ENCODE measurements at regions not wholly inside any gene's neighbourhood (a gene's known extent, or its start where the extent isn't known, plus 50 kb on each side); places are given as distances from the start of the nearest gene placed in this dataset.

DNA sequence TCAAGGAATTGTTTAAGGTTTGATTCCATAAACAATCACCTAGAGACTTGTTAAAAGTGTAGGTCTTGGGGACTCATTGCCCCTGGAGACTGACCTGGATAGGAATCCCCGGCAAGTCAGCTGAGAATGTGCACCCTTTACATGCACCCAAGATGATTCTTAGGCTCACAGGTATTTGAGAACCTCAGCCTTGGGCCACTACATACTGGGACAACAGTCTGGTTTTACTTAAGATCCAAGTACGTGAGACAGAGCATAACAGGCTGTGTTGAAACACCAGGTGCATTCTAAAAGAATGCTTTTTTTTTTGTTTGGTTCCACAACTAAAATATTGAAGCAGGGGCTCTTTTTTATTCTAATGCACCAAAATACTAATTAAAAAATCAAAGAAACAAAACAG is 215.8 kb downstream of the TMX3 start:
- Histone ChIP-seq H3K9ac (ENCODE audit: low read depth, low read length, poor library complexity, severe bottlenecking) (no peak overlapping the region), H3K27me3 (ENCODE audit: insufficient read depth, low read length, poor library complexity, severe bottlenecking) (no peaks in the 10 kb centered on the region), H2AFZ (ENCODE audit: low read length) (no peak overlapping the region), H3K79me2 (ENCODE audit: insufficient read depth, low read length) (no peaks in the 10 kb centered on the region), H3K9me3 (ENCODE audit: insufficient read depth, low read depth, low read length) (no peaks in the 10 kb centered on the region), H3K4me3 (ENCODE audit: low read length, poor library complexity, severe bottlenecking) (no peak overlapping the region), H4K20me1 (ENCODE audit: insufficient read depth, low read length, poor library complexity, severe bottlenecking) (no peaks in the 10 kb centered on the region), H3F3A (ENCODE audit: low read depth) (no peaks in the 10 kb centered on the region), H3K4me2 (ENCODE audit: low read depth, low read length, poor library complexity, severe bottlenecking) (no peak overlapping the region), H3K4me1 (ENCODE audit: insufficient read depth, low read length, poor library complexity, severe bottlenecking) (peaks cover 3% of the 10 kb centered on the region), H3K36me3 (ENCODE audit: insufficient read depth, low read length) (no peaks in the 10 kb centered on the region), H3K9me2 (replicated peaks; ENCODE audit: low read depth, low read length) (no peaks in the 10 kb centered on the region)
- TF ChIP-seq EZH2phosphoT487 (IDR thresholded peaks at IDR 0.05; ENCODE audit: borderline replicate concordance): no peak
- TF ChIP-seq, protein P1, sequence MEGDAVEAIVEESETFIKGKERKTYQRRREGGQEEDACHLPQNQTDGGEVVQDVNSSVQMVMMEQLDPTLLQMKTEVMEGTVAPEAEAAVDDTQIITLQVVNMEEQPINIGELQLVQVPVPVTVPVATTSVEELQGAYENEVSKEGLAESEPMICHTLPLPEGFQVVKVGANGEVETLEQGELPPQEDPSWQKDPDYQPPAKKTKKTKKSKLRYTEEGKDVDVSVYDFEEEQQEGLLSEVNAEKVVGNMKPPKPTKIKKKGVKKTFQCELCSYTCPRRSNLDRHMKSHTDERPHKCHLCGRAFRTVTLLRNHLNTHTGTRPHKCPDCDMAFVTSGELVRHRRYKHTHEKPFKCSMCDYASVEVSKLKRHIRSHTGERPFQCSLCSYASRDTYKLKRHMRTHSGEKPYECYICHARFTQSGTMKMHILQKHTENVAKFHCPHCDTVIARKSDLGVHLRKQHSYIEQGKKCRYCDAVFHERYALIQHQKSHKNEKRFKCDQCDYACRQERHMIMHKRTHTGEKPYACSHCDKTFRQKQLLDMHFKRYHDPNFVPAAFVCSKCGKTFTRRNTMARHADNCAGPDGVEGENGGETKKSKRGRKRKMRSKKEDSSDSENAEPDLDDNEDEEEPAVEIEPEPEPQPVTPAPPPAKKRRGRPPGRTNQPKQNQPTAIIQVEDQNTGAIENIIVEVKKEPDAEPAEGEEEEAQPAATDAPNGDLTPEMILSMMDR (conservative IDR thresholded peaks at IDR 0.05; ENCODE audit: low read length): no peak

DNA sequence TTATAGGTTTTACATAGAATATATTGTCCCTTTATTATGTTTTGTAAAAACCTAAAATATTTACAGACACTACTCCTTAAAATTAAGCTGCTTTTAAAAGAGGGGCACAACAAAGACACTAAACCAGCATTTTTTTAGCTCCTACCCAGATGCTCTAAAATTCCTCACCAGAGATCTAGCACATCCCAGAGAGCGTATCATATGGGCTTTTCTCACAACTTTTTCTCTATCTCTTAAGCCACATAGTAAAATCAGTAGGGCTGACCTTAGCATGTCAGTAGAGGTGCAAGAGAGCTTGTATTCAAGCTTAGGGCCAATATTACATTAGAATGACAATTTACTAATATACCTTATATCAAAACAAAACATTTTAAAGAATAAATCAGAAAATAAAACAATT is 216.3 kb downstream of the TMX3 start:
- Histone ChIP-seq H3K9me3 (ENCODE audit: insufficient read depth, low read depth, low read length) (no peaks in the 10 kb centered on the region), H3K27me3 (ENCODE audit: insufficient read depth, low read length, poor library complexity, severe bottlenecking) (no peaks in the 10 kb centered on the region), H3K4me2 (ENCODE audit: low read depth, low read length, poor library complexity, severe bottlenecking) (no peak overlapping the region), H3K9me2 (replicated peaks; ENCODE audit: low read depth, low read length) (no peaks in the 10 kb centered on the region), H4K20me1 (ENCODE audit: insufficient read depth, low read length, poor library complexity, severe bottlenecking) (no peaks in the 10 kb centered on the region), H2AFZ (ENCODE audit: low read length) (no peak overlapping the region), H3K4me3 (ENCODE audit: low read length, poor library complexity, severe bottlenecking) (no peak overlapping the region), H3K4me1 (ENCODE audit: insufficient read depth, low read length, poor library complexity, severe bottlenecking) (no peaks in the 10 kb centered on the region), H3K9ac (ENCODE audit: low read depth, low read length, poor library complexity, severe bottlenecking) (no peak overlapping the region), H3K36me3 (ENCODE audit: insufficient read depth, low read length) (no peaks in the 10 kb centered on the region), H3F3A (ENCODE audit: low read depth) (no peaks in the 10 kb centered on the region), H3K79me2 (ENCODE audit: insufficient read depth, low read length) (no peaks in the 10 kb centered on the region)
- TF ChIP-seq EZH2phosphoT487 (IDR thresholded peaks at IDR 0.05; ENCODE audit: borderline replicate concordance): no peak
- TF ChIP-seq, protein P1 (conservative IDR thresholded peaks at IDR 0.05; ENCODE audit: low read length): no peak

DNA sequence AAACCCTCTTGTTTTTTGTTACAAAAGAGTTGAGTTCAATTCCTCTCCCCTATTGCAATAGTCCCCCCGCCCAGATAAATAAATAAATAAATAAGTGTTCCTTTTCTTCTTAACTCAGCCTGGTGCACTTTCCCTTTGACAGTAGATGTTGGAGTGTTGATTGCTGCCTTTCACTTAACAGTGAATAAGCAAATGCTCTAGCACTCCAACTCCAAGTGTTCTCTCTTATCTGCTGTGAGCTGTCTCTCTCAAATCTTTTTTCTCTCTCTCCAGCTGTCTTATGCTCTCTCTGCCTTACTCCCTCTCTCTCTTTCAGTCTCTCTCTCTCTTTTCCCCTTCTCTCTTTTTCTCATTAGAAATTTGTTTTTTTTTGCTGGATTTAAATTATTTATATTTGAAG is 216.7 kb downstream of the TMX3 start:
- Histone ChIP-seq H3K4me3 (ENCODE audit: low read length, poor library complexity, severe bottlenecking) (no peak overlapping the region), H3K36me3 (ENCODE audit: insufficient read depth, low read length) (no peaks in the 10 kb centered on the region), H3F3A (ENCODE audit: low read depth) (no peaks in the 10 kb centered on the region), H3K4me1 (ENCODE audit: insufficient read depth, low read length, poor library complexity, severe bottlenecking) (no peaks in the 10 kb centered on the region), H2AFZ (ENCODE audit: low read length) (0 out of 2 replicates have a peak overlapping the region, but pooled peaks have one; percentile 13), H3K4me2 (ENCODE audit: low read depth, low read length, poor library complexity, severe bottlenecking) (no peak overlapping the region), H3K9me3 (ENCODE audit: insufficient read depth, low read depth, low read length) (no peaks in the 10 kb centered on the region), H3K27me3 (ENCODE audit: insufficient read depth, low read length, poor library complexity, severe bottlenecking) (no peaks in the 10 kb centered on the region), H4K20me1 (ENCODE audit: insufficient read depth, low read length, poor library complexity, severe bottlenecking) (no peaks in the 10 kb centered on the region), H3K79me2 (ENCODE audit: insufficient read depth, low read length) (no peaks in the 10 kb centered on the region), H3K9me2 (replicated peaks; ENCODE audit: low read depth, low read length) (no peaks in the 10 kb centered on the region), H3K9ac (ENCODE audit: low read depth, low read length, poor library complexity, severe bottlenecking) (no peak overlapping the region)
- TF ChIP-seq, protein P1 (conservative IDR thresholded peaks at IDR 0.05; ENCODE audit: low read length): no peak
- no peak for TF ChIP-seq EZH2phosphoT487 (IDR thresholded peaks at IDR 0.05; ENCODE audit: borderline replicate concordance)
